Natural killer cell treated with Interleukin-12 subunit alpha and Interleukin-12 subunit beta and Interleukin-15 and Interleukin-18, amount 100 ng/mL, for 72 hours (primary cell): ENCODE measurements at regions not wholly inside any gene's neighbourhood (a gene's known extent, or its start where the extent isn't known, plus 50 kb on each side); places are given as distances from the start of the nearest gene placed in this dataset.

Source experiments
- ATAC-seq, 2 donors: fragments of 150-1000 bp; cut with Tn5 transposase in 1 of 2; sonication (Bioruptor Pico), chemical (Tn5 transposase) in 1 of 2; 2 replicates each; pipeline ENCODE4 v1.10.0; 2021
- DNase-seq: peaks from one replicate; pipeline ENCODE4 v3.0.0; 2022; ENCODE audit warnings: low spot score
- H3K27ac Mint-ChIP-seq, 2 donors: 1 replicate in 1 of 2; 2 replicates in 1 of 2; pipeline ENCODE4 v1.8.0; 2022; ENCODE audit warnings: mixed read lengths in 2 of 2, mild to moderate bottlenecking in 1 of 2, moderate library complexity in 1 of 2
- H3K27me3 Mint-ChIP-seq, 2 donors: 1 replicate in 1 of 2; 2 replicates in 1 of 2; pipeline ENCODE4 v1.8.0; 2022; ENCODE audit warnings: mixed read lengths in 2 of 2
- H3K36me3 Mint-ChIP-seq: one replicate; pipeline ENCODE4 v1.8.0; 2022; ENCODE audit warnings: mixed read lengths
- H3K4me1 Mint-ChIP-seq, 2 donors: 1 replicate in 1 of 2; 2 replicates in 1 of 2; pipeline ENCODE4 v1.8.0; 2022; ENCODE audit warnings: low read depth in 2 of 2, mixed read lengths in 2 of 2, mild to moderate bottlenecking in 1 of 2
- H3K4me3 Mint-ChIP-seq: one replicate; pipeline ENCODE4 v1.8.0; 2022; ENCODE audit warnings: mixed read lengths
- H3K9me3 Mint-ChIP-seq: 2 replicates; pipeline ENCODE4 v1.8.0; 2022; ENCODE audit warnings: mixed read lengths

DNA sequence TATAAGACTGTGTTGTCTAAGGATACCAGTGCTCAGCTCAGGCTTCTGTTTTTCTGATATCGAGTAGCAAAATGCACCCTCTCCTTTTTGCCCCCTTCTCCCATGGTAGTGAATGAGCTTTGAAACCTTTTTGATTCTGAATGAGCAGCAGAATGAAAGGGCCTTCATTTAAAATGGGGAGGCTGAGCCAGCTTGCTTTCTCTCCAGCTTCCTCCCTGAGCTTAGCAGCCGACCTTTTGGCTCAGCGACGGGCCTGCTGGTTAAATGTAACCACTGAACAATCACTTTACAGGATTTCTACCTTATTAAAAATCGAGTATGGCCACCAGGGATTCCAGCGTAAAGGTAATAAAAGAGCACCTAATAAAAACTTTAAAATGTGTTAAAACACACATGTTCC is 133.7 kb upstream of the SPACA1 start:
- ATAC-seq (no peak), DNase-seq (no peak)
- H3K27ac Mint-ChIP-seq = no peak overlapping the region
- H3K4me3 Mint-ChIP-seq = no peak overlapping the region
- no peaks in the 10 kb centered on the region for H3K9me3 Mint-ChIP-seq
- peaks cover 7 to 32% of the 10 kb centered on the region in 2 donors for H3K4me1 Mint-ChIP-seq
- peaks cover 35 to 52% of the 10 kb centered on the region in 2 donors for H3K27me3 Mint-ChIP-seq
- peaks cover 14% of the 10 kb centered on the region for H3K36me3 Mint-ChIP-seq

DNA sequence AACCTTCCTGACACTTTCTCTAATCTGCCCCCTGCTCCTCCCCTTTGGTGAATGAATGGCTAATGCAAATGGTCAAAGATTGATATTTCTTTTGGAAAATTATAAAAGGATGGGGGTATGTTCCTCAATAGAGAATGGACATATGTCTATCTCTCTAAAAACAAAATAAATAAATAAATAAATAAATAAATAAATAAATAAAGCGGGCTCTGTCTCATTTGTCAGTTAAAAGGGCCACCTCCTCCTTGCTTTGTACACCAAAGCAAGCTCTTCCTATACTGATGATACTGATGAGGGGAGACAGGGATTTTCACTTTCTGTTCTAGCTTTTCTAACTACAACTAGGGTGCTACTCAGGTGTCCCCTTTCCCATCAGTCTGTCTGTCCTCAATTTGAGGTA is 135.5 kb upstream of the SPACA1 start:
- Mint-ChIP-seq H3K36me3 (peaks cover 14% of the 10 kb centered on the region), H3K27me3 (peaks cover 35 to 48% of the 10 kb centered on the region in 2 donors), H3K4me3 (no peak overlapping the region), H3K27ac (no peak overlapping the region), H3K9me3 (no peaks in the 10 kb centered on the region), H3K4me1 (peaks cover 19 to 49% of the 10 kb centered on the region in 2 donors)
- DNase-seq (no peak), ATAC-seq (no peak)

DNA sequence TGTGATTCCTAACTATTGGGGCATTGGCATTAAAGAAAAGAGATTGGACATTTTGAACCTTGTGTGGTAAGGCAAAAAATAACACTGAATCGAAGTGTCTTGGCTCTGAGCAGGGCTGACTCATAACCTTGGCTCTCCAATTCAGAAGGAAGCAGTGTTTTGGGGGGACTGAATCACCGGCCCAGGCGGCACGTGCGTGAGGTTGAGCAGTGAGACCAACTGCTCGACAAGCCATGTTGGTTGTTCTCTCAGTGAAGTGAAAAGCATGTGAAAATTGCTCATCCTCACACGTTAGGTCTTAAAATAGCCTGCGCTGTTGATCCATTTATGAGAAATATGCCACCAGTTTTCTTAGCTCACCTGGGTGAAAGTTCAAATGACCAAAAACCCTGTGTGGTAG is 137.8 kb upstream of the SPACA1 start:
- DNase-seq (no peak), ATAC-seq (peak; percentile 63 to 73)
- Mint-ChIP-seq H3K4me1 (peaks cover 27 to 48% of the 10 kb centered on the region in 2 donors), H3K36me3 (peaks cover 14% of the 10 kb centered on the region), H3K27ac (peak overlapping the region in 1 of 2 donors; percentile 35), H3K4me3 (peak overlapping the region; percentile 30), H3K27me3 (peaks cover 55 to 56% of the 10 kb centered on the region in 2 donors), H3K9me3 (no peaks in the 10 kb centered on the region)

DNA sequence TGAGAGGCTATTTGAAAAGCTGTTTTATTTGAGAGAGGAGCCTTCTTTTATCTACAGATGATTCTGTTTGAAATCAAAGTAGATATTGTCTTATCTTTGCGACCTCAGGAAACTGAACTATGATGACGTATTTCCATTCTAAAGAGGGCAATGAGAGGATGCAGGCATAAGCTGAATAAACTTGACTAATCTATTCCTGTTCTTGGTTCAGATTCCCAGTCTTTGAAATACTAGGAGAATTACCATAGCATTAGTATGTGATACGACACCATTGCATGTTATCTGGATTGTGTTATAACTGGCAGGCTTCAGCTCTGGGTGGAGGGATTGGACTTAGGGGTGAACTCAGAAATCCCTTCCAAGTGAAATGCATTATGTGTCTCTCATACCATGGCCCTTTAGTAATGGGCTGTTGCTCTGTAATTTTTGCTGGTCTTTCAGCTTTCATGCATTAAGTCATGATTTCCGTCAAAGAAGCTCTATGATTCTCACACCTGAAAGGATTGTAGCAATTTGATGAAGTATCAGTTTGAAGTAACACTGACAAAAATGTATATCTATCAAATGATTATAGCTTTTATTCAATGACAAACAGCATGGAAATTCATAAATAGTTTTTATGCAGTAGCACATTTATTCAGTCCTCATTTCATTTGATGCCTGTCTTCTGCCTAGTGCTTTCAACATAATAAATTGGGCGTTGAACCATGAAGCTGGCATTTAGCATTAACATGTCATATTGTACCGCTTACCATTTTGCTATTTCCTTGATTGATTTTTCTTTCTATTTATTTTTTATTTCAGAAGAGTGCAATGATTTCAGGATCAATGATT is 138.4 kb upstream of the SPACA1 start:
- Mint-ChIP-seq H3K4me3 (peak overlapping the region; percentile 30), H3K27me3 (peaks cover 53 to 57% of the 10 kb centered on the region in 2 donors), H3K9me3 (no peaks in the 10 kb centered on the region), H3K4me1 (peaks cover 27 to 46% of the 10 kb centered on the region in 2 donors), H3K36me3 (peaks cover 14% of the 10 kb centered on the region), H3K27ac (peak overlapping the region in 1 of 2 donors; percentile 35)
- DNase-seq (no peak), ATAC-seq (no peak)

DNA sequence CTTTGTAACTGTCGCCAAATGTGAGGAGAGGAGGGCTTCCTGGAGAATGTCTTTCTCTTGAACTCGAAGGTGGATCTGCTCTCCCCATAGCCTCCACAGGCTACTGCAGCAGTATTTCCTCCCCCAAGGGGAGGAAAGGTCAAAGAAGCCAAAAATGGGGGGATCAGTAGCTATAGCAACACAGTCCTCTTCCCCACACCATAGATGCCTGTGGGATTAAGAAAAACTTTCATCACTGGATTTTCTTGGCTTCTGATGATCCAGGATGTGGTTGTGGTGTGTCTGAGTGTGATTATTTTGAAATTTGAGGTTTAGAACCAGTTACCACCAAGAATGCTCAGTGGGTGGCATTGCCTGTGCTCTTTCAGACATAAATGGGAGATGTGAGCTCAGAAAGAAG is 140.1 kb upstream of the SPACA1 start:
- Mint-ChIP-seq H3K36me3 (peaks cover 14% of the 10 kb centered on the region), H3K27me3 (peaks cover 46 to 56% of the 10 kb centered on the region in 2 donors), H3K27ac (peak overlapping the region; percentile 51 to 53), H3K9me3 (no peaks in the 10 kb centered on the region), H3K4me1 (peaks cover 27 to 41% of the 10 kb centered on the region in 2 donors), H3K4me3 (peak overlapping the region; percentile 55)
- no peak for DNase-seq
- ATAC-seq = peak; percentile 91 to 92

DNA sequence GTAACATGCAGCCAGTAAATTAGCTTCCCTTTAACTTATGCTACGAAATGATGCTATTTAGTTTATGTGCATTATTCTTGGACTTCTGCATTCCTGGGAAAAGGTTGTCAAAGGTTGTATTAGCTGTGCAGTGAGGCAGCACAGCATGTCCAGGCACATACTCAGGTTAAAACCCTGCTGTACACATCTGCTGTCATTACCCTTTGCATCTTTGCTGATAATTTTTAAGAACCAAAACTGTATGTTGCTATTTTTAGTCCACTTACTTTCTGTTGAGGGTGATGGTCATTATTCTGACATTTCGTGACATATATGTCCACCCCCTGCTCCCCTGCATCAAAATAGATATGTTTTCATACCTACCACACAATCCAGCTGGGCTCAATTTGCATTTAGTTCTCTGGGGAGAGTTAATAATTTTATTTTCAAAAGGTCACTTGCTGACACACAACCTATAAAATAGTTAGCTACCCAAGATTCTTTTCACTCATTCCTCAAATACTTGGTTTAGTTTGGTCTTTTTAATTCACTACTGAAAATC is 142.5 kb upstream of the SPACA1 start:
- Mint-ChIP-seq H3K36me3 (peaks cover 5% of the 10 kb centered on the region), H3K9me3 (no peaks in the 10 kb centered on the region), H3K4me3 (no peak overlapping the region), H3K27ac (peak overlapping the region in 1 of 2 donors; percentile 28), H3K27me3 (peaks cover 37 to 40% of the 10 kb centered on the region in 2 donors), H3K4me1 (peaks cover 22 to 37% of the 10 kb centered on the region in 2 donors)
- DNase-seq (no peak), ATAC-seq (no peak)

DNA sequence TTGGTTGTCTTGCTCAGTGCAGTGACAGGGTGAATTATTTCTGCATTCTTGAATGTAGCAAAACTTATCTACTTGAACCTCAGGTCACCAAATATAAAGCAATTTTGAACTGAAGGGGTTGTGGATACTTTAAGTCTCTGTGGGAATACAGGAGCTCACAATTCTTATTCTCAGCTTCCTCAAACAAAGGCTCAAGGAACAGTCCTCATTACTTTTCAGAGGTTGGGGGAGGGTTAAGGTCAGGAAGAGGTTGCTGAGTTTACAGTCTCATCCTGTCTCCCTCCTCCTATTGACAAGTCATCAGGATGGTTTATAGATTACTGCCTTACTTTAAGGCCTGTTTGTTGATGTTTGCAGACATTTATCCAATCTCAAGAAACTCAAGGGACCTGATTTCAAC is 143.6 kb upstream of the SPACA1 start:
- Mint-ChIP-seq H3K4me3 (no peak overlapping the region), H3K36me3 (no peaks in the 10 kb centered on the region), H3K27ac (no peak overlapping the region), H3K4me1 (peaks cover 20 to 27% of the 10 kb centered on the region in 2 donors), H3K9me3 (no peaks in the 10 kb centered on the region), H3K27me3 (peaks cover 25 to 34% of the 10 kb centered on the region in 2 donors)
- DNase-seq (no peak), ATAC-seq (no peak)

DNA sequence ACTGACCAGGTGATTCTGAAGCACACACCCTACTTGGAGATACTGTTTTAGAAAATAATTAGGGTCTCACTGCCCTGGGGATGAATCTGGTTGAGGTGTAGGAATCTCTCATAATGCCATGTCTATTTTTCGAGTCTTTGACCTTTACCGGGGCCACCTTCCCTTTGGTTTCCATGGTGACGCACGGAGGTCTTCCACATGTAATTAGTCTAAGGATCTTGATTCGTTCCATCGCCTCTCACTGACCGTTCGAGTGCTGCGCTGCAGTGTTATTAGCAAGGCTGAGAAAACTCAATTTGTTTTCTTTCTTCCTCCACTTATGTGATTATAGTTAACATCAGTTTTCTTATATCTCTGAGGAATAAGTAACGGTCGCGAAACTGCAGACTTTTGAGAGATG is 144.3 kb upstream of the SPACA1 start:
- Mint-ChIP-seq H3K27ac (no peak overlapping the region), H3K4me1 (peaks cover 19 to 22% of the 10 kb centered on the region in 2 donors), H3K36me3 (no peaks in the 10 kb centered on the region), H3K27me3 (peaks cover 22 to 37% of the 10 kb centered on the region in 2 donors), H3K9me3 (no peaks in the 10 kb centered on the region), H3K4me3 (no peak overlapping the region)
- DNase-seq (no peak), ATAC-seq (no peak)

DNA sequence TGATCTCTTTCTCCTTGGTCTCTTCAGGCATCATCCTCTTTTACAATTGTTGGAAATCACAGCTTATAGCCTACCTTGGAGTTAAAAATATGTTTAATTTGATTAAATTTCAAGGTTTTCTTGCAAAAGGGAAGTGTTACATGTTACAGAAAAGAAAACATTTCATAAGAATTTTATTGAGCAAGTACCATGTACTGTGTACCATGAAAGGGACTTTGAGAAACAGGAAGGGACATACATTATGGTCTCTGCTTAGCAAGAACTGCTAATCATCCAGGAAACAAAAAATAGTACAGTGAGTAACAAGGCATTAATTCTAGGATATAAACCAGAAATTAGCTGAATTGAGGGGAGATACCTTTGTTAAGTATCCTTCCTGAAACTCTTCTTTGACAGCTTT is 145.3 kb upstream of the SPACA1 start:
- Mint-ChIP-seq H3K4me3 (no peak overlapping the region), H3K4me1 (peaks cover 11 to 13% of the 10 kb centered on the region in 2 donors), H3K36me3 (no peaks in the 10 kb centered on the region), H3K9me3 (no peaks in the 10 kb centered on the region), H3K27me3 (peaks cover 22 to 39% of the 10 kb centered on the region in 2 donors), H3K27ac (no peak overlapping the region)
- no peak for DNase-seq
- ATAC-seq = no peak

DNA sequence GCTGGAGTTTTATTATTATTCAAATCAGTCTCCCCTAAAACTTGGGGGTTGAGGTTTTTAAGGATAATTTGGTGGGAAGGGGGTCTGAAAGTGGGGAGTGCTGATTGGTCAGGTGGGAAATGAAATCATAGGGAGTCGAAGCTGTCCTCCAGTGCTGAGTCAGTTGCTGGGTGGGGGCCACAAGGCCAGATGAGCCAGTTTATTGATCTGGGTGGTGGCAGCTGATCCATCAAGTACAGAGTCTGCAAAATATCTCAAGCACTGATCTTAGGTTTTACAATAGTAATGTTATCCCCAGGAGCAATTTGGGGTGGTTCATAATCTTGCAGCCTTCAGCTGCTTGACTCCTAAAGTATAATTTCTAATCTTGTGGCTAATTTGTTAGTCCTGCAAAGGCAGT is 146.0 kb upstream of the SPACA1 start:
- Mint-ChIP-seq H3K9me3 (no peaks in the 10 kb centered on the region), H3K36me3 (no peaks in the 10 kb centered on the region), H3K27me3 (peaks cover 17 to 34% of the 10 kb centered on the region in 2 donors), H3K27ac (no peak overlapping the region), H3K4me1 (peaks cover 4 to 6% of the 10 kb centered on the region in 2 donors), H3K4me3 (no peak overlapping the region)
- ATAC-seq (no peak), DNase-seq (no peak)

DNA sequence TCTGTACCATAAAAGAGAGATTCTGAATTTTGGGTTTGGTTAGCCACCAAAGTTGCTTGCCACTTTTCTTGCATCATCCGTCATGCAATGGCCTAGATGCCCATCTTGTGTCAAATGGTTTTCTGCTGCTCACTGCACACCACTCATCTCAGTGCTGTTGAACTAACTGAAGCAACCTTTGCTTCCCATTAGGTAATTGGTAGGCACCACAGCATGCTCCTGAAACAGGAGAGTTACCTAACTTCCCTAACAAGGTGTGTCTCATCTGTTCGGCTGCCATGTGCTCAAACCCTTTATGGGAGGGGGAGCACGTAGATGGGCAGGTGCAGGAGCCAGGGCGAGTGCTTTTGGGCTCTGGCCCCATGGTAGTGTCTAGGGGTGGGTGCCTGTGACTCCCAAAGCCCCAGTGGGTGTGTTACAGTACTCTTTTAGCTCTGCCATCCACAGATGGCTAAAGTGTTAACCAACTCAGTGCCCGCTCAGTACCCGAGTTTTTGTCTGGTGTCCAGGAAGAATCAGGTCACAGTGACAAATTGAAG is 147.4 kb upstream of the SPACA1 start:
- H3K27ac Mint-ChIP-seq = no peak overlapping the region
- ATAC-seq (no peak), DNase-seq (no peak)
- H3K36me3 Mint-ChIP-seq = no peaks in the 10 kb centered on the region
- no peaks in the 10 kb centered on the region for H3K9me3 Mint-ChIP-seq
- no peak overlapping the region for H3K4me3 Mint-ChIP-seq
- no peaks in the 10 kb centered on the region for H3K4me1 Mint-ChIP-seq
- peaks cover 5 to 25% of the 10 kb centered on the region in 2 donors for H3K27me3 Mint-ChIP-seq

DNA sequence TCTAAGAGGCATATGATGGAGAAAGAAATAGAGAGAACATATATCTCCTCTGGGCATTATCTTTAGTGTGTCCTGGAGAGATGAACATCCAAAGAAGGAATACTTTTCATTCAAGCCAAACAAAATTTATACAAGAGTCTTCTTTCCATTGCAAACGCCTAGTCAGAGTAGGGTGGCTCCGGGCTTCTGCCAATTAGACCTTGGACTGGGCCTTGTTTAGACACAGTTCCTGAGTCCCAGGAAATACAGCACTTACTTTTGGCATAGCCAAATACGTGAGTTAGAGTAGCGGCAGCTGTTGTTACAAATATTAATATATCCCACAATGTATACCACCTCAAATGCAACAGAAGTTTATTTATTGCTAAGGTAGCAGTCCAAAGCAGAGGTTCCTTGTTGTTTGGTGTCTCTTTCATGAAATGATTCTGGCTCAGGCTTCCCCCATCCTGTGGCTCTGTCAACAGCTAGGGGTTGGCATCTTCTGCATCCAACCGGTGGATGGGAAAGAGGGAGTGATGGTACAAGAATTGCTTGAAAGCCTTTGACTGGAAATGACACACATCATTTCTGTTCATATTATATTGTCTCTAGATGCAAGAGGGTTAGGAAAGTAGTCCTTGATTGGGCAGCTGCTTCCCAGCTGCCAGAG is 148.0 kb upstream of the SPACA1 start:
- no peaks in the 10 kb centered on the region for H3K36me3 Mint-ChIP-seq
- no peak overlapping the region for H3K27ac Mint-ChIP-seq
- peaks cover 4 to 24% of the 10 kb centered on the region in 2 donors for H3K27me3 Mint-ChIP-seq
- DNase-seq (no peak), ATAC-seq (no peak)
- H3K4me3 Mint-ChIP-seq = no peak overlapping the region
- no peaks in the 10 kb centered on the region for H3K4me1 Mint-ChIP-seq
- H3K9me3 Mint-ChIP-seq = no peaks in the 10 kb centered on the region

DNA sequence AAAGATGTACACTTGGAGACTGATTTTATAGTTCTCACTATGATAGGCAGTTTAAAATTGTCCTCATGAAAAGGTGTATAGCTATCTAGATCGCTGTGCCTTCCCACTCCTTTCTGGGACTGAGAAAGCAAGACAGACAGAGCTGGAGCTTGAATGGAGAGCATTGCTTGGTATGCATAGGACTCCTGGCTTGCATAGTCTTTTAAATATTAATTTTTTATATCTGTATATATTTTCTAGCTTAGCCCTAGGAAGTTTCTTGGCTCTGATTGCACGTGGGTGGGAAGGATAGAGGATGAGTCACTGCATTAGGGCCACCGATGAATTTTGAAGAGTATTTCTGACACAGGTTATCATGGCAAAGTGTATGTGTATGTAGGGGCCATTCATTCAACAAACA is 150.0 kb upstream of the SPACA1 start:
- Mint-ChIP-seq H3K4me1 (no peaks in the 10 kb centered on the region), H3K4me3 (no peak overlapping the region)
- no peak for DNase-seq

DNA sequence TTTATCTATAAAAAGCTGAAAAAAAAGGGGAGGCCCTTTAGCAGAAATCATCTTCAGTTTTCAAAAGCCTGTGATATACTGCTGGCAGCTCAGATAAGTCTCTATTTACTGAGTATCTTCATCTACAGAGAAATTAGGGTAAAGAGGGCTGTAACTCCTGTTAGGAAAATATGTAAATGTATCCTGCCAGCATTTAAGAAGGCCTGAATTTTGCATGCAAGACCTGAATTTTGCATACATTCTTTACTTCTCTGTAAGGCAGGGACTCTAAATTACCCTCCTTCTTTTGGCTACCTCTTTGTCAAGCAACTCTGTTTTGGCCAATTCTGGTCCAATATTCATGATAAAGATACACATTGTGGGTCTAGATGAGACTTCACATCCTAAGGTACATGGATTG is 150.6 kb upstream of the SPACA1 start:
- Mint-ChIP-seq H3K4me1 (no peaks in the 10 kb centered on the region), H3K27me3 (peaks cover 15 to 24% of the 10 kb centered on the region in 2 donors), H3K9me3 (no peaks in the 10 kb centered on the region), H3K36me3 (peaks cover 4% of the 10 kb centered on the region), H3K27ac (no peak overlapping the region), H3K4me3 (no peak overlapping the region)
- ATAC-seq (no peak), DNase-seq (no peak)

More for the DNA sequence above, 150.0 kb upstream of the SPACA1 start:
- Mint-ChIP-seq H3K9me3 (no peaks in the 10 kb centered on the region), H3K27me3 (peaks cover 9 to 23% of the 10 kb centered on the region in 2 donors), H3K27ac (no peak overlapping the region), H3K36me3 (no peaks in the 10 kb centered on the region)
- ATAC-seq = no peak
